ENCODE measurements at regions not wholly inside any gene's neighbourhood (a gene's known extent, or its start where the extent isn't known, plus 50 kb on each side); places are given as distances from the start of the nearest gene placed in this dataset.
A peak's percentile ranks its signal among the peaks of the same experiment; 100 is the strongest.

DNA sequence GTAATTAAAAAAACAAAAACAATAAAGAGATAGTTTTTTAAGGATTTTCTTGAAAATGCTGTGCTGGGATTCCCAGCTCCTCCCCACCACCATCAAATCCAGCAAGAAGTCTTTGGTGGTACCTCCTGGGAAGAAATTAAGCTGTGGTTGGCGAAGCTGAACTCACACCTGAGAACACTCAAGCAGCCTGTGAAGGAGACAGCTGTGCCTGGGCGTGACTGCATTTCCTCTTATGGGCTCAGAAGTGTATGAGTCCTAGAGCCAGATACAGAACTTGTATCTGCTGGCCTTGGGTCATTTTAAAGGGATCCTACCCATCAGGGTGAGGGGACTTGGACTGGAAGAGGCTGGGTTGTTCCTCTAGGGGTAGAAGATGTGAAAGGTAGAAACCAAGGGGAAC lies 561.2 kb upstream of the SGCD start:
- no peak overlapping the region for H3K4me3 Mint-ChIP-seq

DNA sequence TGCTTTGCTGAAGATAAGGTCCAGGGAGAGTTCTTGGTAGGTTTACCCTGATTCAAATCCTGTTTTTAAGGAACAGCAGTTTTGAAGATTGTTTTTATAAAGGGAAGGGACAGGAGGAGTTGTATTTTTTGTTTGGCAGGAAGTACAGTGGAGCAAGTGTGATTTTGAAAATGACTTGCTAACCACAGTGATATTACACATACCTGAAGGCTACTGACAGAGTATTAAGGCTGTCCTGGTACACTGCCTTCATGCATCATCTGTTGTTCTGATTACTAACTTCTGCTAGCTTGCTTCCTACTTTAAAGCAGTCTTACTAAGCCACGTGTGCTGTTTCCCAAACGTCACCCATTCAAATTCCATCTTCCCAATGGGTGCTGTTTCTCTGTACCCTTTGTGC lies 559.5 kb upstream of the SGCD start:
- no peak overlapping the region for H3K4me3 Mint-ChIP-seq
- peaks cover 0 to 4% of the 10 kb centered on the region in 2 donors for H3K9me3 Mint-ChIP-seq
- DNase-seq (no peak), ATAC-seq (no peak)
- peaks cover 21% of the 10 kb centered on the region for H3K27me3 Mint-ChIP-seq
- H3K4me1 Mint-ChIP-seq = no peaks in the 10 kb centered on the region
- H3K27ac Mint-ChIP-seq = no peak overlapping the region

More for the DNA sequence above, 561.2 kb upstream of the SGCD start:
- Mint-ChIP-seq H3K4me1 (no peaks in the 10 kb centered on the region), H3K9me3 (peaks cover 12 to 13% of the 10 kb centered on the region in 2 donors), H3K27me3 (peaks cover 21% of the 10 kb centered on the region), H3K27ac (no peak overlapping the region)
- DNase-seq (no peak), ATAC-seq (no peak)

DNA sequence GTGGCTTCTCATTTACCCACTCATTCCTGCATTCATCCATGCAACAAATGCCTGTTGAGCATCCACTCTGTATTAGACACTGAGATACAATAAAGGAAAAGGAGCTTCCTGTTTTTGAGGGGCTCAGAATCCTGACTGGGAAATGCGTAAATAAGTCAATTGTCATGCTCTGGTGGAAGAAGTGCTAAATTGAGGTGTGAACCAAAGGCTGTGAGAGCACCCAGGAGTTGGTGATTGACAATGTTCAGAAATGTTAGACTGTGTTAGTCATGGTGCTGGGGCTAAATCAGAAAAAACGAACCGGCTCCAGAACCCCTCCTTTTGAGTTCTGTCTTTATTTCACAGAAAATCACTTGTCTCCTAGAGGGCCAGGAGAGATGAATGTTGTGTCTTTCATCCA lies 558.6 kb upstream of the SGCD start:
- H3K9me3 Mint-ChIP-seq = peaks cover 0 to 4% of the 10 kb centered on the region in 2 donors
- no peak overlapping the region for H3K4me3 Mint-ChIP-seq
- H3K27me3 Mint-ChIP-seq = peaks cover 21% of the 10 kb centered on the region
- no peak for DNase-seq
- H3K4me1 Mint-ChIP-seq = no peaks in the 10 kb centered on the region
- no peak for ATAC-seq
- H3K27ac Mint-ChIP-seq = no peak overlapping the region

DNA sequence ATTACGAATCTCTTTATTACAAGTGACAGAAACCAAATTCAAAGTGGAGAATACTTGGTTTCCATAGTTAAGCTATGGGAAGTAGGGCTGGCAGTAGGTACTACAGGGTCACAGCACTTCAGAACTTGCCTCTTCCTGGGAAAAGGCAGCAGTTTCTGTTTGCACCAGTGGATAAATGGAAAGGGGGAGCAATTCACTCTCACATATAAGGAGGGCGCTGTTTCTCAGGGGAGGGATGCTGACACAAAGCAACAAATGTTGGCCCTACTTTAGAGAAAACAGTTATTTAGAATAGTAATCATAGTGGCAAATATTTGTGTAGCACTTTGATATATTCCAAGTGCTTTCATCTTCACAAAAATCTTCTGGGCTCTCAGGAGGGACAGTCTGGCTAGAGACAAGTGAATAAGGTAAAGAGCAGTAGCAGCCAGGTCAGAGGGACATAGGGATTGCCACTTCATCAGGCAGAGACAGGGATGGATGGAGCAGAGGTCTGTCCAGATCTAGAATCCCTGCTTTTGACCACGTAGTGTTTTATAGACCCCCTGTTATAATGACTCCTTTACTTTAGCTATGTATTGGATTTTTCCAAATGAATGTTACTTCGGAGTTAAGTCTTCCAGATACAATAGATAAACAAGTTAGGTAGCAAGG lies 554.8 kb upstream of the SGCD start:
- Mint-ChIP-seq H3K4me3 (no peak overlapping the region), H3K27me3 (peaks cover 16% of the 10 kb centered on the region), H3K9me3 (no peaks in the 10 kb centered on the region), H3K27ac (no peak overlapping the region), H3K4me1 (no peaks in the 10 kb centered on the region)
- DNase-seq (no peak), ATAC-seq (no peak)

DNA sequence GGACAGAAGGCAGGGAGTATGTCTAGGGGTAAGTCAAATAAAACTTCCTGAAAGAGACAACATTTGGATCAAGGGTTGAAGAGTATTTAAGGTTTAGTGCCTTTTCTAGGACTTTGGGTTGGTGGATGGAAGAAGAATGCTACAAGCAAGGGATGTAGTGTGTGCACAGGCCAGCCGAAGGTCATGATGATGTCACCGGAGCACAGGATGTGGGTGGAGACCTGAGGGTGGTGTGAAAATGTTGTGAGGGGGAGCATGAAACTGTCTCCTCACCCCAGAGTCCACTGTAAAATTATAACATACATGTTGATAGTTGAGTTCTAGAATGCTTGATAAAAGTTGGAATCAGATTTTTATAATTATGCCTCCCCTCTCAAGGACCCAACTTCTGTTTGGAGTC lies 553.3 kb upstream of the SGCD start:
- Mint-ChIP-seq H3K4me3 (no peak overlapping the region), H3K9me3 (no peaks in the 10 kb centered on the region), H3K27me3 (peaks cover 13% of the 10 kb centered on the region), H3K4me1 (no peaks in the 10 kb centered on the region), H3K27ac (no peak overlapping the region)
- DNase-seq (no peak), ATAC-seq (no peak)

DNA sequence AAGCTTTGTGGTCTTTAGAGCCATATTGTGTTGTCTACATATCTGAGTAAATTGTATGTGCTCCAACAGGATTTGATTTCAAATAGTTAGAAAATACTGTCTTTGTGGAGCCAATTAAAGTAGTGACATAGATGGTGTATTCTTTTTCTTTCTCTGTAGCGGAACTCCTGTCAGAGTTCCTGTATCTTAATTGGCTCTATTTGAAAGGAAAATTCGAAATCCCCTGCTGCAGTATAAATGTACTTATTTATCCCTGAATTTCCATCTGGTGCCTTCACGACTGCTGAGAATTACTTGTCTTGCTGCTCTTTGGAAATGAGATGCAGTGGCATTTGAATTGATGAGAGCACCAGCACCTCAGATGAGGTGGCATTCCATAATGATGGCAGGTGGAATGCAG lies 546.7 kb upstream of the SGCD start:
- Mint-ChIP-seq H3K9me3 (peaks cover 0 to 4% of the 10 kb centered on the region in 2 donors), H3K4me3 (no peak overlapping the region), H3K27ac (no peak overlapping the region), H3K27me3 (no peaks in the 10 kb centered on the region), H3K4me1 (no peaks in the 10 kb centered on the region)
- ATAC-seq (no peak), DNase-seq (no peak)

DNA sequence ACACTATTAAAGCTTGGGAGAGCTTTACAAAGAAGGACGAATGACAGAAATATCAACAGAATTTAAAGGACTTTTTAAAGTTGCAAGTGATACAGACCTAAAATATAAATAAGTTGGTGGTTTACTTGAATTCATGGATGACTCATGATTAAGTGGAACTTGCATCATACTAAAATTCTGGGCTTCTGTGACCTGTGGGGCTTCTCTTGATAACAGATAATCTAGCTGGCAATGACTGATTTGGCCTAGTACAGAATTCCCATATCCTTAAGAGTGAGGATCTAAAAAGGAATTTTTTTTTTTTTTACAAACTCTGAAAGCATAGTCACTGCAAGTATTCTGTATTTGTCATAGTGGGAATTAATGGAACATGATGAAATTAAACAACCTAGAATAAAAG lies 543.7 kb upstream of the SGCD start:
- H3K27me3 Mint-ChIP-seq = no peaks in the 10 kb centered on the region
- ATAC-seq = no peak
- H3K27ac Mint-ChIP-seq = no peak overlapping the region
- H3K4me1 Mint-ChIP-seq = no peaks in the 10 kb centered on the region
- no peak overlapping the region for H3K4me3 Mint-ChIP-seq
- H3K9me3 Mint-ChIP-seq = peaks cover 0 to 4% of the 10 kb centered on the region in 2 donors
- no peak for DNase-seq

DNA sequence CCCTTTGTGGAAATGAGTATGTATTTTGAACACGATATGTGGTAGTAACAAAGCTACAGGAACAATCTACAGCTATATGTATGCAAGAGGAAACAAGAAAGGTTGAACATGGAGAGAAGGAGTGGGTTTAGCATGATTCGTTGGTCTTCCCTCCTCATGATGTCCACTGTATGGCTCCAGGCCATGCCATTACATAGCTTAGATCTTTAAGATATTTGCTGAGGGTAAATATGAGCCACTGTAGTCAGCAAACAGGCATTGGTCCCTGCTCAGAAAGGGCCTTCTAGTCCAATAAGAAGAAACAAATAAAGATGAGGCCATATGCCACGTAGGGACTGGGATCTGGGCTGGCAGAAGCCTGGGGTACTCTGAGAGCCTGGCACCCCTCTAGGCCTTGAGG lies 543.2 kb upstream of the SGCD start:
- H3K4me3 Mint-ChIP-seq = no peak overlapping the region
- H3K27me3 Mint-ChIP-seq = no peaks in the 10 kb centered on the region
- no peak for DNase-seq
- peak overlapping the region in 1 of 2 donors; percentile 74 for H3K27ac Mint-ChIP-seq
- H3K9me3 Mint-ChIP-seq = peaks cover 0 to 4% of the 10 kb centered on the region in 2 donors
- no peak for ATAC-seq
- H3K4me1 Mint-ChIP-seq = no peaks in the 10 kb centered on the region

DNA sequence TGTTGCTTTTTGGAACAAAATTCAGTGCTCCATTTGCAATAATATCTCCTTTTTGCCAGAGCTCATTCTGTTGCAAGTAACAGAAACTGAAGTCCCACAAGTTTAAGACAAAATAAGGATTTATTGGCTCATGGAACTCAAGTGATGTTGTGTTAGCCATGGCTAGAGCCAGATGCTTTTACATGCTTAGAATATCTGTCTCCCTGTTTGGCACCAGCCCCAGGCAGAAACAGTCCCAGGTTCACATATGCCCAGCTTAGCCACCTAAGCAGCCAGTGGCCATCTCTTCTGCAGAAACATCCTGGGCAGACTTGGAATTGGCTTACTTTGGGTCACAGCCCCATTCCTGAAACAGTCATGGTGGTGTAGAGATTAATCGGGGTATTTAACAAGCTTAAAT lies 540.9 kb upstream of the SGCD start:
- no peak overlapping the region for H3K4me3 Mint-ChIP-seq
- peaks cover 2% of the 10 kb centered on the region in 2 donors for H3K9me3 Mint-ChIP-seq
- no peak for ATAC-seq
- no peaks in the 10 kb centered on the region for H3K27me3 Mint-ChIP-seq
- DNase-seq = no peak
- H3K27ac Mint-ChIP-seq = no peak overlapping the region
- H3K4me1 Mint-ChIP-seq = no peaks in the 10 kb centered on the region

DNA sequence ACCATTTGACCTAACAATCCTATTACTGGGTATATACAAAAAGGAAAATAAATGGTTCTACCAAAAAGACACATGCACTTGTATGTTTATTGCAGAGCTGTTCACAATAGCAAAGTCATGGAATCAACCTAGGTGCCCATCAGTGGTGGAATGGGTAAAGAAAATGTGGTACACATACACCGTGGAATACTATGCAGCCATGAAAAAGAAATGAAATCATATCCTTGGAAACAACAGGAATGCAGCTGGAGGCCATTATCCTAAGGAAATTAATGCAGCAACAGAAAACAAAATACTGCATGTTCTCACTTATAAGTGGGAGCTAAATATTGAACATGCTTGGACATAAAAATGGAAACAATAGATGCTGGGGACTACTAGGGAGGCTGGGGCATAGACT lies 534.1 kb upstream of the SGCD start:
- H3K27ac Mint-ChIP-seq = no peak overlapping the region
- DNase-seq (no peak), ATAC-seq (no peak)
- H3K4me3 Mint-ChIP-seq = no peak overlapping the region
- H3K9me3 Mint-ChIP-seq = peaks cover 13 to 29% of the 10 kb centered on the region in 2 donors
- no peaks in the 10 kb centered on the region for H3K27me3 Mint-ChIP-seq
- no peaks in the 10 kb centered on the region for H3K4me1 Mint-ChIP-seq

DNA sequence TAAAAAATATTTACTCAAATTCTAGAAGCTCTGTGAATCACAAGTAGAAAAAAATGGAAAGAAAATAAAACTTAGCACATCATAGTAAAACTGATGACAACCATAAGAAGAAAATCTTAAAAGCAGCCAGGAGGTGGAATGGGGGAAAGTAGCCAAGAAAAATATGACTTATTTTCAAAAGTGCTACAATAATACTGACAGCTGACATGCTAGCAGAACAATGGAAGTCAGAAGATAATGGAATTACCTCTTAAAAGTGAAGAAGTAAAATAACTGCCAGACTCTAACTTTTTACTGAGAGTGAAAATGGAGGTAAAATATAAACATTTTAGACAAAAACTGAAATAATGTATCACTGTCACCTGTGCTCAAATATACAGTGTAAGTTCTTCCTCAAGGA lies 532.2 kb upstream of the SGCD start:
- H3K4me3 Mint-ChIP-seq = no peak overlapping the region
- no peaks in the 10 kb centered on the region for H3K4me1 Mint-ChIP-seq
- H3K9me3 Mint-ChIP-seq = peaks cover 13 to 29% of the 10 kb centered on the region in 2 donors
- no peak for ATAC-seq
- DNase-seq = no peak
- H3K27ac Mint-ChIP-seq = no peak overlapping the region
- no peaks in the 10 kb centered on the region for H3K27me3 Mint-ChIP-seq

DNA sequence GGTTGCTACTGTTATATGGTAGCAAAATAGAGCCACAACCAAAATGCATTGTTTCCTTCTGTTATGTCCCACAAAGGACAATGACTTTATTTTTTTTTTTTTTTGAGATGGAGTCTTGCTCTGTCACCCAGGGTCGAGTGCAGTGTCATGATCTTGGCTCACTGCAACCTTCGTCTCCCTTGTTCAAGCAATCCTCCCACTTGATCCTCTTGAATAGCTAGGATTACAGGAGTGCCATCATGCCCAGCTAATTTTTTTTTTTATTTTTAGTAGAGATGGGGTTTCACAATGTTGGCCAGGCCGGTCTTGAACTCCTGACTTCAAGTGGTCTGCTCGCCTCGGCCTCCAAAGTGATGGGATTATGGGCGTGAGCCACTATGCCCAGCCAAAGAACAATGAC lies 527.7 kb upstream of the SGCD start:
- DNase-seq (no peak), ATAC-seq (no peak)
- H3K27ac Mint-ChIP-seq = no peak overlapping the region
- H3K4me1 Mint-ChIP-seq = no peaks in the 10 kb centered on the region
- peaks cover 9 to 10% of the 10 kb centered on the region in 2 donors for H3K9me3 Mint-ChIP-seq
- H3K27me3 Mint-ChIP-seq = no peaks in the 10 kb centered on the region
- H3K4me3 Mint-ChIP-seq = no peak overlapping the region

DNA sequence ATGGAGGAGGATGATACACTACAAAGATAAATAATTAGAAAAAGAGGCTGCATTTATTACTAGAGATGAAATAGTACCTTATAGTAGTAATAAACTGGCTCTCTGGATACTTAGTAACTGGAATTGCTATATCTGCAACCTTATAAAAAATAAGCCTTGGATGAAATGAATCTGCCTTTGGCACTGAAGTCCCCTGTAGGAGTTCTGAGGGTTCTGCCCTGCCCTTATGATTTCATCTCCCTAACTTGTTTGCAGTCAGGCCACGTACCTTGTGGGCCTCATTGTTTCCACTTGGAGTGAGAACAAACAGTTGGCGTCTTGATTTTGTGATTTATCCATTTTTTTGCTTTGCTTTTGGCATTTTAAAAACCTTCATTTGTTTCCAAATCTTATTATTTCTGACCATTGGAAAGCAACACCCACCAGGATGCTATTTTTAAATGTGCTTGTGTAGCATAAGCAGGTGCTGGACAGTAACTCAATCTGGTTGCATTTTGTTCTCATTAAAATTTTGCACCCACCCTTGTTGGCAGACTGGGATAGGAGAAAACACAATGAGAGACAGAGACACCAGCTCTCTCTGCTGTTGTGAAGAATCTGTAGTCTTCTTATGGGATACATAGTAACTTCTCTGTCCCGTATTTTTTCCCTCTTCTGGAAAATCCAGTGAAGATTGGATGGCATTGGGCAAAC lies 518.9 kb upstream of the SGCD start:
- Mint-ChIP-seq H3K4me3 (no peak overlapping the region), H3K4me1 (no peaks in the 10 kb centered on the region), H3K27me3 (no peaks in the 10 kb centered on the region), H3K27ac (no peak overlapping the region), H3K9me3 (no peaks in the 10 kb centered on the region)
- DNase-seq (no peak), ATAC-seq (no peak)

DNA sequence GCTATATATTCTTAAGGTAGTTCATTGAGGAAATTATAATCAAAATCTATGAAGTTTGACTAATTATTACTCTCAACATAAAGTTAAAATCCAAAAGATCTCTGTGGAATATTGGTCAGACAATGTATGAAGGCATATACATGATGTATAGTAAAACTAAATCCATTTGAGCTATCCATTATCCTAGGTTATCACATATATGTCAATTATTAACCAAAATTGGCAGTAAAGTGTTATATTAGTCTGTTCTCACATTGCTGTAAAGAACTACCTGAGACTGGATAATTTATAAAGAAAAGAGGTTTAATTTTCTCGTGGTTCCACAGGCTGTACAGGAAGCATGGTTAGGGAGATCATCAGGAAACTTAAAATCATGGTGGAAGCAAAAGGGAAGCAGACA lies 511.7 kb upstream of the SGCD start:
- no peak for ATAC-seq
- Mint-ChIP-seq H3K27me3 (peaks cover 7% of the 10 kb centered on the region), H3K4me3 (no peak overlapping the region), H3K27ac (no peak overlapping the region), H3K4me1 (no peaks in the 10 kb centered on the region), H3K9me3 (no peaks in the 10 kb centered on the region)
- no peak for DNase-seq

DNA sequence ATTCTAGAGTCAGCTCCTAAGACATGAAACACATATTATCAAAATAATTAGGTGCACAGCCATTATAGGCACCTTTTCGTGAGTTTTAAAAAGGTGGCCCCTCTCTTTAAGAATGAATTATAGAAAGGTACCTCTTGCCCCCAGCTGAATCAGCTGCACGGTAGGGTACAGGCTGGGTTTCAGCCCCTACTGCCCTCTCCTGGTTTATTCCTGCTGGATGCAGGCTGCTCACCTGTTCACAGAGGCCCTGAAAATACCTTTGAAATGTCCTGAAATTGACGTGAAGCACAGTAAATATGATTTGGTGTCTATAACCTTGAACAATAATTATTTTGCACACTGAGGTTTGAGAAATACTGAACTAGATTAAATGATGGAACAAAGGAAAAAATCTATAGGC lies 504.8 kb upstream of the SGCD start:
- Mint-ChIP-seq H3K9me3 (no peaks in the 10 kb centered on the region), H3K4me3 (no peak overlapping the region), H3K27me3 (peaks cover 7% of the 10 kb centered on the region), H3K4me1 (no peaks in the 10 kb centered on the region), H3K27ac (no peak overlapping the region)
- ATAC-seq = no peak
- no peak for DNase-seq

DNA sequence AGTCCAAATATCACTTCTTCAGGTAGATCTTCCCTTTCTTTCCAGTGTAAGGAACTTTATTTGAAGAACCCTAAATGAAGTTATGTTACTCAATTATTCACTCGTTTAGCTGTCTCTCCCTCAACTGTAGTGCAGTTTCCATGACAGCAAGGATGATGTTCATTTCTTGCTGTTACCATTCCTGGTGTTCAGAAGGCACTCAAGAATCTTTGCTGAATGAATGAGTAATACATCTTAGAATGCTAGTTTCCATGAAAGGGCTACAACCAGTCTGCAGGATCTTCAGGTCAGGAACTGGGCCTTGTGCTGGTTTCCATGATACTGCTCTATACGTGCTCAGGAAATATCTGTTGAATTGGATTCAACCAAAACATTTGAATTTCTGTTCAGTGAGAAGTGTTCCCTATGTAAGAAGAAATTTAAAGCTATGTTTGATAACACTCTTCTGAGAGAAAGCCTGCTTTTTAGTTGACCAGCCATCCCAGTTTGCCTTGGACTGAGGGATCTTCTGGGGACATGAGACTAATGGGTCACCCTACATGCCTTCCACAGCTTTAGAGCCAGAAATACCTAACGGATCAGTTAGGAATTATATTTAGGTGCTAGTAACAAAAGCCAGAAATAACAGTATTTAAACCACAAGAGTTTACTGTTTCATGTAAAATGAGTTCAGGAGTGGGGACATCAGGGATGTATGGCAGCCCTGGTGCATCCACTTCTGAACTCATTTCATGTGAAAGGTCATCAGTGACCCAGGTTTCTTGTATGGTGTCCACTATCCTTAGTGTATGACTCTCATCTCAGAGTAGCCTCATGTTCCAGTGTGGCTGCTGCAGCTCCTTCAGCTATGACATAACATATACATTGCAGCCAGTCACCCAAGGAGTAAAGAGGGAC lies 500.1 kb upstream of the SGCD start:
- DNase-seq (no peak), ATAC-seq (no peak)
- H3K27ac Mint-ChIP-seq = no peak overlapping the region
- H3K4me1 Mint-ChIP-seq = no peaks in the 10 kb centered on the region
- H3K9me3 Mint-ChIP-seq = no peaks in the 10 kb centered on the region
- no peak overlapping the region for H3K4me3 Mint-ChIP-seq
- H3K27me3 Mint-ChIP-seq = no peaks in the 10 kb centered on the region

Measured in stimulated activated naive CD8-positive, alpha-beta T cell treated with anti-CD3 and anti-CD28 coated beads, Interleukin-15, amount 100 ng/mL, for 72 hours (primary cell).